ENCODE measurements at regions not wholly inside any gene's neighbourhood (a gene's known extent, or its start where the extent isn't known, plus 50 kb on each side); places are given as distances from the start of the nearest gene placed in this dataset.

- DNase-seq, result no peak
- no peaks in the 10 kb centered on the region for H3K9me3 Mint-ChIP-seq (ENCODE audit: low read depth, unreplicated experiment)
- BruUV-seq (replicated peaks), result no TSS peak
- intact Hi-C loops (cut with micrococcal nuclease; ENCODE audit: unreplicated experiment), result no loop called here
- peaks cover 4% of the 10 kb centered on the region for H3K36me3 Mint-ChIP-seq (ENCODE audit: insufficient read depth, unreplicated experiment)
- TF ChIP-seq CTCF (IDR thresholded peaks at IDR 0.05; ENCODE audit: unreplicated experiment), result no peak
- CTCF ChIA-PET, result no interaction called here
- no peak overlapping the region for H3K27ac Mint-ChIP-seq (ENCODE audit: unreplicated experiment)
- no peaks in the 10 kb centered on the region for H3K4me1 Mint-ChIP-seq (ENCODE audit: low read depth, unreplicated experiment)
- no peak overlapping the region for H3K4me3 Mint-ChIP-seq (ENCODE audit: low read depth, unreplicated experiment)
- no peaks in the 10 kb centered on the region for H3K27me3 Mint-ChIP-seq (ENCODE audit: unreplicated experiment)
These were observed 113.4 kb downstream of the BCOR start for GRCh38 chrX:39984191-39984956.

GRCh38 chrX:39985071-39985470 lies 112.7 kb downstream of the BCOR start:
- Mint-ChIP-seq H3K9me3 (ENCODE audit: low read depth, unreplicated experiment) (no peaks in the 10 kb centered on the region), H3K4me1 (ENCODE audit: low read depth, unreplicated experiment) (no peaks in the 10 kb centered on the region), H3K27me3 (ENCODE audit: unreplicated experiment) (peaks cover 4% of the 10 kb centered on the region), H3K4me3 (ENCODE audit: low read depth, unreplicated experiment) (no peak overlapping the region), H3K27ac (ENCODE audit: unreplicated experiment) (no peak overlapping the region), H3K36me3 (ENCODE audit: insufficient read depth, unreplicated experiment) (peaks cover 4% of the 10 kb centered on the region)
- no peak for DNase-seq
- intact Hi-C loops (cut with micrococcal nuclease; ENCODE audit: unreplicated experiment), result no loop called here
- TF ChIP-seq CTCF (IDR thresholded peaks at IDR 0.05; ENCODE audit: unreplicated experiment), result no peak
- BruUV-seq (replicated peaks), result no TSS peak
- CTCF ChIA-PET, result no interaction called here

- CTCF ChIA-PET, result no interaction called here
- no peak overlapping the region for H3K27ac Mint-ChIP-seq (ENCODE audit: unreplicated experiment)
- no peak for DNase-seq
- H3K36me3 Mint-ChIP-seq (ENCODE audit: insufficient read depth, unreplicated experiment), result peaks cover 3% of the 10 kb centered on the region
- no peak for TF ChIP-seq CTCF (IDR thresholded peaks at IDR 0.05; ENCODE audit: unreplicated experiment)
- no peaks in the 10 kb centered on the region for H3K9me3 Mint-ChIP-seq (ENCODE audit: low read depth, unreplicated experiment)
- intact Hi-C loops (cut with micrococcal nuclease; ENCODE audit: unreplicated experiment), result no loop called here
- H3K4me3 Mint-ChIP-seq (ENCODE audit: low read depth, unreplicated experiment), result no peak overlapping the region
- BruUV-seq (replicated peaks), result no TSS peak
- peaks cover 8% of the 10 kb centered on the region for H3K27me3 Mint-ChIP-seq (ENCODE audit: unreplicated experiment)
- H3K4me1 Mint-ChIP-seq (ENCODE audit: low read depth, unreplicated experiment), result no peaks in the 10 kb centered on the region
These were observed 112.2 kb downstream of the BCOR start for GRCh38 chrX:39985551-39985950.

- DNase-seq, result no peak
- Mint-ChIP-seq H3K9me3 (ENCODE audit: low read depth, unreplicated experiment) (no peaks in the 10 kb centered on the region), H3K27me3 (ENCODE audit: unreplicated experiment) (peaks cover 27% of the 10 kb centered on the region), H3K36me3 (ENCODE audit: insufficient read depth, unreplicated experiment) (no peaks in the 10 kb centered on the region), H3K27ac (ENCODE audit: unreplicated experiment) (no peak overlapping the region), H3K4me3 (ENCODE audit: low read depth, unreplicated experiment) (no peak overlapping the region), H3K4me1 (ENCODE audit: low read depth, unreplicated experiment) (no peaks in the 10 kb centered on the region)
- BruUV-seq (replicated peaks), result no TSS peak
- no peak for TF ChIP-seq CTCF (IDR thresholded peaks at IDR 0.05; ENCODE audit: unreplicated experiment)
- CTCF ChIA-PET, result no interaction called here
- intact Hi-C loops (cut with micrococcal nuclease; ENCODE audit: unreplicated experiment), result no loop called here
These were observed 109.3 kb downstream of the BCOR start for GRCh38 chrX:39988496-39988895.

Data from Calu3 (cell line).